GM10266 (cell line): ENCODE measurements at regions not wholly inside any gene's neighbourhood (a gene's known extent, or its start where the extent isn't known, plus 50 kb on each side); places are given as distances from the start of the nearest gene placed in this dataset.
"Not testable (repeated sequence)": the region's sequence is repeated elsewhere in the genome, so short reads cannot be mapped to it uniquely, and the experiment has no call there.

ENCODE experiments used
- DNase-seq: peaks from one replicate; pipeline ENCODE4 v3.0.0; 2012; ENCODE audit errors: extremely low spot score
- TF ChIP-seq, protein P1 (sequence below): IDR thresholded peaks from 2 replicates; pipeline ENCODE4 v1.5.1; 2012; ENCODE audit warnings: mild to moderate bottlenecking, low read depth; ENCODE audit not compliant: control insufficient read depth, insufficient read depth; ENCODE audit errors: missing control alignments

DNA sequence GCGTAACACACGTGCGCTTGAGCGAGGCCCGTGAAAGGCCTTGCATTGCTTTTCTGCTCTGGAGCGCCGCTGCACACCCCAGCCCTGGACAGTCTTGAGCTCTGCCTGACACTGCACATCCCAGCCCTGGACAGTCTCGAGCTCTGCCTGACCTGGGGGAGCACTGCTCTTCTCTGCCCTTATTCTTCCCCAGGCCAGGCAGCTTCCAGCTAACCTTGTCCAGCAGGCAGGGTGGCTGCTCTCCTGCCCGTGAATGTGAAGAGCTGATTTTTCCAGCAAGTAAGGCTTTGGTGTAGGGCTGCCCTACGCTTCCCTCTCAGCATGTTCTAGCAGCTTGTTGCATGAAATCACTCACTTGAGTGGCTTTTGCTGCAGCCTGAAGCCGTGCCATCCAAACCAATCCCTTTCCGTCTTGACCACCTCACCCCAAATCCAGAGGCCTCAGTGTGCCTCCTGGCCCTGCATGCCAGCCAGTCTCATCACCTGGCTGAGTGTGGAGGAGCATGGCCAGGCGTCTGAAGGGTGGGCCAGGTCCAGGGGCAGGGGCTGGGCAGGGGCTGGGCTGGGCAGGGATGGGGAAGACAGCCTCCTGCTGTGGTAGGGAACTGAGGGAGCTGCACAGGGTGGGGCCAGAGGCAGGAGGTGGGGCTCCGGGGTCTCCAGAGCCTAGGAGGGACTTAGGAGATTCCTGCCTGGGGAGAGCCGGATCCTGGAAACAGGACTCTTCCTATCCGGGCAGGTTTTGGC is 89.5 kb upstream of the B3GAT1 start:
- no peak for DNase-seq
- TF ChIP-seq, protein P1, sequence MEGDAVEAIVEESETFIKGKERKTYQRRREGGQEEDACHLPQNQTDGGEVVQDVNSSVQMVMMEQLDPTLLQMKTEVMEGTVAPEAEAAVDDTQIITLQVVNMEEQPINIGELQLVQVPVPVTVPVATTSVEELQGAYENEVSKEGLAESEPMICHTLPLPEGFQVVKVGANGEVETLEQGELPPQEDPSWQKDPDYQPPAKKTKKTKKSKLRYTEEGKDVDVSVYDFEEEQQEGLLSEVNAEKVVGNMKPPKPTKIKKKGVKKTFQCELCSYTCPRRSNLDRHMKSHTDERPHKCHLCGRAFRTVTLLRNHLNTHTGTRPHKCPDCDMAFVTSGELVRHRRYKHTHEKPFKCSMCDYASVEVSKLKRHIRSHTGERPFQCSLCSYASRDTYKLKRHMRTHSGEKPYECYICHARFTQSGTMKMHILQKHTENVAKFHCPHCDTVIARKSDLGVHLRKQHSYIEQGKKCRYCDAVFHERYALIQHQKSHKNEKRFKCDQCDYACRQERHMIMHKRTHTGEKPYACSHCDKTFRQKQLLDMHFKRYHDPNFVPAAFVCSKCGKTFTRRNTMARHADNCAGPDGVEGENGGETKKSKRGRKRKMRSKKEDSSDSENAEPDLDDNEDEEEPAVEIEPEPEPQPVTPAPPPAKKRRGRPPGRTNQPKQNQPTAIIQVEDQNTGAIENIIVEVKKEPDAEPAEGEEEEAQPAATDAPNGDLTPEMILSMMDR, result no peak

DNA sequence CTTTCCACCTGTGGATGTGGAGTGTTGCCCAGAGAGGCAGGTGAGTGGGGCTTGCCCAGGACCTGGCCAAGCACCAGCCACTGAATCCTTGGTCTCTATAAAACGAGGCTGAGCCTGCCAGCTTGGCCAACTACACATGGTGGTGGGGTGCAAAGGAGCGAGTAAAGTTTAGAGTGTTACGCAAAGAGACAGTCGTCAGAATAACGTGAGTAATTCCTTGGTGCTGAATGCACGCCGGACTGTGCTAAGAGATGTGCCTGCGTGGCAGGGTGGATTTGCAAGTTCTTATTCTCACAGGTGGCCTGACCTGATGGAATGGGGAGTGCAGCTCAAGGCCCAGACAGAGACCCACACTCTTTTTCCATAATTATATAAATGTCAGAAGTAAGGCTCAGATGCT is 88.6 kb upstream of the B3GAT1 start:
- TF ChIP-seq, protein P1, result no peak
- no peak for DNase-seq

DNA sequence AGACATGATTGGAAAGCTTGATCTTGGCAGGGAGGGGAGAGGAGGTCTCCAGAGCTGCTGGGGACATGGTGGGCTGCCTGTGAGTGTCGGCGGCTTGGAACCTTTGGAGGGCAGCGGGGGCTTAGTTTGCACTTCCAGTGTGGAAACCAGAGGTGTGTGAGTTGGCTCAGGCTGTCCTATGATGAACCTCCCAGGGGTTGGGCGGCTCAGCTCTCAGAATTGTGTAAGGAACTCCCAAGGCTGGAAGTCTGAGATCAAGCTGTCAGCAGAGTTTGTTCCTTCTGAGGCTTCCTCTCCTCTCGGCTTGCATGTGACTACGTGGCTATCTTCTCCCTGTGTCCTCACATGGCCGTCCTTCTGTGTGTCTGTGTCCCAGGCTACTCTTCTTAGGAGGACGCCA is 87.9 kb upstream of the B3GAT1 start:
- no peak for DNase-seq
- TF ChIP-seq, protein P1, result no peak

DNA sequence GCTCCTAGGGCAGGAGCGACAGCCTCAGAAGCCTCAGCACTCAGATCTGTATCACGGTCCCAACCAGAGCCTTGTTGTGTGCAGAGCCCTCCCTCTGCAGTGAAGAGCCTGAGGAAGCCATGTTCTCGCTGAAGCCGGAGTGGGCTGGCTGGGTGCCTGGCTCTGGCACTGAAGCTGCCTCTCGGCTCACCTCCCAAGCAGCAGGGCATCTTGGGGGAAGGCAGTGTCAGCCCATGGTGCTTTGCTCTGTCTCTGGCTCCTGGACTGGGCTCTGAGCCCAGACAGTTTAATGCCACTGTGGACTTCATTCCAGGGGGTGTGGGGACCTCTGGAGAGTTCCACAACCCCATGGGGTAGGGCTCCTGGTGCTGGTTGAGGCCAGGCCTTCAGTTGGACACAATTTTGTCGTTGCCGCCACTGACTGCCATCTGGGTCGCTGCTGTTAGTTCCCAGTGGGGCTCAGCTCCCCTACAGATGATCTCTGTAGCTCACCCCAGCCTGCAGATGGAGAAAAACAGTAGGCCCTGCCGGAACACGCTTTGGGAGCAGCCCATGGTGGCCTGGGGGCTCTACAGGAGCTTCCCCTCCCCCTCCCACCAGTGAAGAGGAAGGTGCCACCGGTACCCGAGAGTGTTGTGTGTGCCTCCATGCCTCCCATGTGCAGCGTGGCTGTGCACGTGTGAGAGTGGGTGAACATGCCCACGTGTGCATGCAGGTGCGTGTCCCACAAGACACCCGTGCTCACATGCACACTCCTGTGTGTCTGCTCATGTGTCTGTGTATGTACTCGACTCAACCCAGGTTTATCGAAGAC is 86.5 kb upstream of the B3GAT1 start:
- TF ChIP-seq, protein P1, result no peak
- no peak for DNase-seq

DNA sequence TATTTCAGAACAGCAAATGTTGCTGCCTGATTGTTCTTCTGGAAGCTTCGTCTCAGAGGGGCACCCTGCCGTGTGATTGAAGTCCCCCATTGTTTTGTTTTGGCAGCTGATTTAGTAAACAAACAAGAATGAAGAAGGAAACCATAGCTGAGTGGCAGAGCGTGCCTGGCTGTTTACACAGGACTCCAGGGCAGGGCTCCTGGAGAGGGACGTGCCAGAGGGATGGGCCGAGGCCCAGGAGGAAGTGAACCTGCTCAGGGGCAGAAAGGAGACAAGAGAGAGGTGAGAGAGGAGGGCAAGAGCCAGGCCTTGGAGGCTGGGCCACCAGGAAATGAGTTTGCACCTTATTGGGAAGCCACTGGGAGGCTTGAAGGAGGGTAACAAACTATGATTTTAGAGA is 85.5 kb upstream of the B3GAT1 start:
- TF ChIP-seq, protein P1, result no peak
- DNase-seq, result no peak

DNA sequence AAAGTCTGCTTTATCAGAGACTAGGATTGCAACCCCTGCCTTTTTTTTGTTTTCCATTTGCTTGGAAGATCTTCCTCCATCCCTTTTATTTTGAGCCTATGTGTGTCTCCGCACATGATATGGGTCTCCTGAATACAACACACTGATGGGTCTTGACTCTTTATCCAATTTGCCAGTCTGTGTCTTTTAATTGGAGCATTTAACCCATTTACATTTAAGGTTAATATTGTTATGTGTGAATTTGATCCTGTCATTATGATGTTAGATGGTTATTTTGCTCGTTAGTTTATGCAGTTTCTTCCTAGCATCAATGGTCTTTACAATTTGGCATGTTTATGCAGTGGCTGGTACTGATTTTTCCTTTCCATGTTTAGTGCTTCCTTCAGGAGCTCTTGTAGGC is 84.0 kb upstream of the B3GAT1 start:
- DNase-seq, result not testable (repeated sequence)

DNA sequence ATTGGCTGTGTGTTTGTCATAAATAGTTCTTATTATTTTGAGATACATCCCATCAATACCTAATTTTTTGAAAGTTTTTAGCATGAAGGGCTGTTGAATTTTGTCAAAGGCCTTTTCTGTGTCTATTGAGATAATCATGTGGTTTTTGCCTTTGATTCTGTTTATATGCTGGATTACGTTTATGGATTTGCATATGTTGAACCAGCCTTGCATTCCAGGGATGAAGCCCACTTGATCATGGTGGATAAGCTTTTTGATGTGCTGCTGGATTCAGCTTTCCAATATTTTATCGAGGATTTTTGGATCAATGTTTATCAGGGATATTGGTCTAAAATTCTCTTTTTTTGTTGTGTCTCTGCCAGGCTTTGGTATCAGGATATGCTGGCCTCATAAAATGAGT is 82.4 kb upstream of the B3GAT1 start:
- not testable (repeated sequence) for DNase-seq

DNA sequence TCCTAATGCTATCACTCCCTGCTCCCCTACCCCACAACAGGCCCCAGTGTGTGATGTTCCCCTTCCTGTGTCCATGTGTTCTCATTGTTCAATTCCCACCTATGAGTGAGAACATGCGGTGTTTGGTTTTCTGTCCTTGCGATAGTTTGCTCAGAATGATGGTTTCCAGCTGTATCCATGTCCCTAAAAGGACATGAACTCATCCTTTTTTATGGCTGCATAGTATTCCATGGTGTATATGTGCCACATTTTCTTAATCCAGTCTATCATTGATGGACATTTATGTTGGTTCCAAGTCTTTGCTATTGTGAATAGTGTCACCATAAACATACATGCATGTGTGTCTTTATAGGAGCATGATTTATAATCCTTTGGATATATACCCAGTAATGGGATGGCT is 80.4 kb upstream of the B3GAT1 start:
- DNase-seq, result not testable (repeated sequence)

DNA sequence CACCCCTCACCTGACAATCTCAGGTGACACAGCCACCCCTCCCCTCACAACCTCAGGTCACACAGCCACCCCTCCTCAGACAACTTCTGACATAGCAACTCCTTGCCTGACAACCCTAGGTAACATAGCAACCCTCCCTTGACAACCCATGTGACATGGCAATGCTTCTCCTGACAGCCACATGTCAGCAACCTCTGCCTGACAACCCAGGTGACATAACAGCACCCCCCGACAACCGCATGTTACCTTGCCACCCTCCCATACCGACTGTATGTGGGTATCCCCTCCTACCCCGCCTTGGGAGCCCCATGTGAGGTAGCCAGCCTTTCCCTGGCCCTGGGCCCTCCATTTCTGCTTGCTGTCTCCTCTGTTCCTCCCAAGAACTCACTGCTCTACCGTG is 77.7 kb upstream of the B3GAT1 start:
- no peak for DNase-seq
- TF ChIP-seq, protein P1, result no peak
